ENCODE measurements at regions not wholly inside any gene's neighbourhood (a gene's known extent, or its start where the extent isn't known, plus 50 kb on each side); places are given as distances from the start of the nearest gene placed in this dataset.
A peak's percentile ranks its signal among the peaks of the same experiment; 100 is the strongest.

DNA sequence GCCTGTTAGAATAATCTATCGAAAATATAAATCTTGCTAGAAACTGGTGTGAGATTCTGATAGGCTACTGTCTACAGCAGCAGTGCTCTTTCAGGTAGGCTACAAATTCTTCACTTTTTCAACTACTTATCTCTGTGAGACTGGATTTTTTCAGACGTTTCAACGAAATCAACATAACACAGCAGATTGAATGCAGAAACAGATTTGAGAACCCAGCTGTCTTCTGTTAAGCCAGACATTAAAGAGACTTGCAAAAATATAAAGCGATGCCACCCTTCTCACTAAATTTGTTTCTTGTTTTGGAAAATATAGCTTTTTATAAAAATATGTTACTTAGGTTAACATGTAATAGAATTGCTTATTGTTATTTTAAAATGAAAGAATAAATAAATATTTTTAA lies 140.6 kb upstream of the PHACTR1 start:
- no peak overlapping the region for H3K4me3 ChIP-seq (ENCODE audit: low read depth, low read length)
- TF ChIP-seq, protein P1, sequence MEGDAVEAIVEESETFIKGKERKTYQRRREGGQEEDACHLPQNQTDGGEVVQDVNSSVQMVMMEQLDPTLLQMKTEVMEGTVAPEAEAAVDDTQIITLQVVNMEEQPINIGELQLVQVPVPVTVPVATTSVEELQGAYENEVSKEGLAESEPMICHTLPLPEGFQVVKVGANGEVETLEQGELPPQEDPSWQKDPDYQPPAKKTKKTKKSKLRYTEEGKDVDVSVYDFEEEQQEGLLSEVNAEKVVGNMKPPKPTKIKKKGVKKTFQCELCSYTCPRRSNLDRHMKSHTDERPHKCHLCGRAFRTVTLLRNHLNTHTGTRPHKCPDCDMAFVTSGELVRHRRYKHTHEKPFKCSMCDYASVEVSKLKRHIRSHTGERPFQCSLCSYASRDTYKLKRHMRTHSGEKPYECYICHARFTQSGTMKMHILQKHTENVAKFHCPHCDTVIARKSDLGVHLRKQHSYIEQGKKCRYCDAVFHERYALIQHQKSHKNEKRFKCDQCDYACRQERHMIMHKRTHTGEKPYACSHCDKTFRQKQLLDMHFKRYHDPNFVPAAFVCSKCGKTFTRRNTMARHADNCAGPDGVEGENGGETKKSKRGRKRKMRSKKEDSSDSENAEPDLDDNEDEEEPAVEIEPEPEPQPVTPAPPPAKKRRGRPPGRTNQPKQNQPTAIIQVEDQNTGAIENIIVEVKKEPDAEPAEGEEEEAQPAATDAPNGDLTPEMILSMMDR (IDR thresholded peaks at IDR 0.05; ENCODE audit: insufficient read depth, low read depth, low read length) = no peak
- DNase-seq (ENCODE audit: low read depth) = no peak

DNA sequence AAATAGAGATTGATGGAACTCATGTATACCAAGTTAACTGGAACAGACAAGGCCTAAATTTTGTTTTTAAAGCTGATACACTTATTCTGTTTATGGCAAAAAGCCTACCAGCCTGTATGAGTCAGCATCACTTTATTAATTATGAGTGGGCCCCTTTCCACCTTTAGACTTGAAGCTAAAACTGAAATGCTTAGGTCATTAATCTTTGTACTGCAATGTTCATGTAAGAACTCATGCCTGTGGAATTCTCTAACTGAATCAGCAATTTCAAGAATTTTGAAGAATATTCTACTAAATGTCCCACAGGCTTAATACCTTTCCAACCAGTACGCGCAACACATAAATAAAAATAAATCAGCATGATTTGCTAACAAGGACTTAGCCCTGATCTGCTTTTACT lies 140.2 kb upstream of the PHACTR1 start:
- TF ChIP-seq, protein P1 (IDR thresholded peaks at IDR 0.05; ENCODE audit: insufficient read depth, low read depth, low read length) = no peak
- no peak overlapping the region for H3K4me3 ChIP-seq (ENCODE audit: low read depth, low read length)
- peak; percentile 60 for DNase-seq (ENCODE audit: low read depth)

DNA sequence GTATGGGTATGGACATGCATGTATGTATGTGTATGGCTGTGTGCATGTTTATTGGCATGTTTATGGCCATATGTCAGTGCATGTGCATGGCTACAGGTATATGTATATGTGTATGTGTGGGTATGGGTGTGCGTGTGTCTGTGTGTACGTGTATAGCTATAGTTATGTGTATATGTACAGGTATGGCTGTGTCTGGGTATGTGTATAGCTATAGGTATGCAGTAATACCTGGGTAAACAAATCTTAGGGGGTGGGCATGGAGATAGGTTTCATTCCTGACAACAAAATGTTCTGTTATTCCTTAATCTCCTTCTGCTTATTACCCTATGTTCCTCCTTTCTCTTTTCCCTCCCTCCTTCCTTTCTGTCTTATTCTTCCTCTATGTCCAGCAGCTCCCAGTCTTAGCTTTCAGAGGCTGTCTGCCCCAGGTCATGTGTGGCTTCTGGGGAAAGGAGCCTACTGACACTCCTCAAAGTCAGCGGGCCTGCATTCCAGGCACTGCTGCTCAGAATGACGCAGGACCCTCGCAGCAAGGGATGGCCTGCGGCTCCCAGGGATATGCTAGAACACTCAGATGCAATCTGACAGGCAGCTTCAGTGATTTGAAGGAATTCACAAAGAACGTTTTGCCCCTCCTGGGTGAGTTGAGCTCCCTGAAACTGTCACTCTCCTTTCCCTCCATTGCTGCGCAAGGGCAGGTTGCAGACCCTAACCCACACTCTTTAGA lies 139.3 kb upstream of the PHACTR1 start:
- DNase-seq (ENCODE audit: low read depth) = peak; percentile 14
- H3K4me3 ChIP-seq (ENCODE audit: low read depth, low read length) = no peak overlapping the region
- TF ChIP-seq, protein P1 (IDR thresholded peaks at IDR 0.05; ENCODE audit: insufficient read depth, low read depth, low read length) = no peak

DNA sequence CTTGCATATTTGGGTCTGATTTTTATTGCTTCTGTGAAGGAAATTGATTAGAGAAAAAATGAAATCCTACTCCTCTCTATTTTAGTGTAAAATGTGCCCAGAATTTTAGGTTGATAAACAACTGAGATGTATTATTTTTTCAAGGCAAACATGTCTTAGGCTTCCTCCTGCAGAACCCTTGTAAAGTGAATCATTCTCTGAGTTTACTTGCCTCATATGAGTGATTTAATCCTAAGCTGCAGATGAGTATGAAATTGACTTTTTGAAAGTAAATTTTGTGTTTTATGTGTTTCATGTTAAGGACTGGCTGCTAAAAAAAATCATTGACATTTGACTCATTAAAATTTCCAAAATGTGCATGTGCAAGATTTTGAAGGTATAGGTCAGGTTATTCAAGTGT lies 138.5 kb upstream of the PHACTR1 start:
- TF ChIP-seq, protein P1 (IDR thresholded peaks at IDR 0.05; ENCODE audit: insufficient read depth, low read depth, low read length) = no peak
- no peak overlapping the region for H3K4me3 ChIP-seq (ENCODE audit: low read depth, low read length)
- DNase-seq (ENCODE audit: low read depth) = no peak

DNA sequence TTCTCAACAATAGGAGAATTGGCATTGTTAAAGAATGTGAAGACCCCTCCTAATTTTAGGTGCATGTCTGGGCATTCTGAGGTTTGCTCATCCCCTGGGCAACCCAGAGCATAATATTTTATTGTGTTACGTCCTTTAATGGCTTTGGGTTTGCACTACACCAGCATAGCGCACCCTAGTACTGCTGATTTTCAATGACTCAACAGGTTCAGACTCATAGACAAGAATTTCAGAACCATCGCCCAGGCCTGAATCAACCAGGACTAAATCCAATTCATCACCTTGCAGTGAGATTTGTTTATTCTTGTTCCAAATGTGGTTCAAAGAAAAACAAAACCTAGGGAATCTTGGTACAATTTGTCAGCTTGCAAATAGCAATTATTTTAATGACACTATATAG lies 137.8 kb upstream of the PHACTR1 start:
- TF ChIP-seq, protein P1 (IDR thresholded peaks at IDR 0.05; ENCODE audit: insufficient read depth, low read depth, low read length) = no peak
- DNase-seq (ENCODE audit: low read depth) = no peak
- no peak overlapping the region for H3K4me3 ChIP-seq (ENCODE audit: low read depth, low read length)

DNA sequence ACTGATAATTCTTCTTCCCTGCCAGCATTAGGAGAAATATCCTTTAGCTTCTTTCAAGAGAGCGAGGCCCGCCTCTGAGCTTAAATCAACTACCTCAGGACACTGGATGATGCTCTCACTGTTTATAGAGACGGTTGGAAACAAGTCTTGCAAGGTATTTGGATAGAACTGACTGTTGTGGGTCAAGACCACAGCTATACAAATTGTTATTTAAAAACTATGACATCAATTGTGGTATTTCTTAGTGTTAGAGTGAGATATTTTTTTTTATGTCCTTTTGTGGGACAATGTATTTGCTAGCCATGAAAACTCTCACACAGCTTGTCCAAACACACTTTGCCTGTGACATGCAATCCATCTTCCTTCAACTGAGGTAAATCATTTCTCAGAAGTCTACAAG lies 136.3 kb upstream of the PHACTR1 start:
- no peak for DNase-seq (ENCODE audit: low read depth)
- TF ChIP-seq, protein P1 (IDR thresholded peaks at IDR 0.05; ENCODE audit: insufficient read depth, low read depth, low read length) = no peak
- H3K4me3 ChIP-seq (ENCODE audit: low read depth, low read length) = no peak overlapping the region
